ENCODE measurements at regions not wholly inside any gene's neighbourhood (a gene's known extent, or its start where the extent isn't known, plus 50 kb on each side); places are given as distances from the start of the nearest gene placed in this dataset.

DNA sequence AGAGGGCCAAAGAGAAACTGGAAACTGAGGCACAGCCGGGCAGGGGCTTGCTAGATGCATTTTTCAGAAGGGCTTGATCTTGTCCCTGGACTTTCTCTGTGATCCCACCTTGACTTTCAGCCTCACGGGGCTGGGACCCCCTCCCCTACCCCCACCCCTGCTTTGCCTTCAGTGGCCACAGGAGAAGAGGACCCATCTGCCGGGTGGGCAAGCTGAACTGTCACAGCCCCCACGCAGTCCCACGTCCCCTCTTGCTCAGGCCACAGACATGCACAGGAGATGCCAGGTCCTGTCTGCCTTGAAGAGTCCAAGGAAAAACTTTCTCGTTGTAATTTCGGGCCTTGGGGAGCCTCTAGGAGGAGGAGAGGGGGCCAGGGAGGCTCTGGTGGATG is 158.9 kb downstream of the KIF26A start:
- Histone ChIP-seq H3K27ac (ENCODE audit: low read depth in 1 of 2, low read length in 2 of 2) (no peak overlapping the region), H3K9me3 (ENCODE audit: control insufficient read depth, low read length) (no peaks in the 10 kb centered on the region), H3K27me3 (ENCODE audit: control insufficient read depth in 1 of 2, insufficient read depth in 2 of 2, low read length in 1 of 2) (no peaks in the 10 kb centered on the region), H3K4me1 (ENCODE audit: control insufficient read depth in 1 of 2, insufficient read depth in 2 of 2, low read length in 2 of 2) (no peaks in the 10 kb centered on the region), H3K4me3 (ENCODE audit: low read length in 2 of 2) (no peak overlapping the region), H3K36me3 (ENCODE audit: control insufficient read depth in 1 of 2, insufficient read depth in 2 of 2, low read length in 1 of 2) (no peaks in the 10 kb centered on the region)
- intact Hi-C loops (cut with DNase I): no loop called here
- DNase-seq: no peak
- 76 to 82% methylated on average over 7 of the region's 7 CpGs for WGBS, 2 donors
- no peak for ATAC-seq (ENCODE audit: low FRiP score)

- H3K27me3 ChIP-seq (ENCODE audit: control insufficient read depth in 1 of 2, insufficient read depth in 2 of 2, low read length in 1 of 2): no peaks in the 10 kb centered on the region
- 88 to 91% methylated on average over 11 of the region's 11 CpGs for WGBS, 2 donors
- H3K9me3 ChIP-seq (ENCODE audit: control insufficient read depth, low read length): no peaks in the 10 kb centered on the region
- H3K27ac ChIP-seq (ENCODE audit: low read depth in 1 of 2, low read length in 2 of 2): no peak overlapping the region
- H3K4me3 ChIP-seq (ENCODE audit: low read length in 2 of 2): no peak overlapping the region
- DNase-seq (peak; percentile 15 to 62), ATAC-seq (ENCODE audit: low FRiP score) (no peak)
- intact Hi-C loops (cut with DNase I): no loop called here
- H3K4me1 ChIP-seq (ENCODE audit: control insufficient read depth in 1 of 2, insufficient read depth in 2 of 2, low read length in 2 of 2): no peaks in the 10 kb centered on the region
- no peaks in the 10 kb centered on the region for H3K36me3 ChIP-seq (ENCODE audit: control insufficient read depth in 1 of 2, insufficient read depth in 2 of 2, low read length in 1 of 2)
Observed at GRCh38 chr14:104297721-104298401, 159.5 kb downstream of the KIF26A start.

- peak; percentile 14 to 36 for DNase-seq
- no peaks in the 10 kb centered on the region for H3K4me1 ChIP-seq (ENCODE audit: control insufficient read depth in 1 of 2, insufficient read depth in 2 of 2, low read length in 2 of 2)
- no peaks in the 10 kb centered on the region for H3K27me3 ChIP-seq (ENCODE audit: control insufficient read depth in 1 of 2, insufficient read depth in 2 of 2, low read length in 1 of 2)
- no peak for ATAC-seq (ENCODE audit: low FRiP score)
- intact Hi-C loops (cut with DNase I): no loop called here
- WGBS, 2 donors: 95 to 96% methylated on average over 3 of the region's 3 CpGs
- H3K27ac ChIP-seq (ENCODE audit: low read depth in 1 of 2, low read length in 2 of 2): no peak overlapping the region
- H3K4me3 ChIP-seq (ENCODE audit: low read length in 2 of 2): no peak overlapping the region
- H3K36me3 ChIP-seq (ENCODE audit: control insufficient read depth in 1 of 2, insufficient read depth in 2 of 2, low read length in 1 of 2): no peaks in the 10 kb centered on the region
- no peaks in the 10 kb centered on the region for H3K9me3 ChIP-seq (ENCODE audit: control insufficient read depth, low read length)
Observed at GRCh38 chr14:104298458-104298857, 160.1 kb downstream of the KIF26A start.

- Histone ChIP-seq H3K27me3 (ENCODE audit: control insufficient read depth in 1 of 2, insufficient read depth in 2 of 2, low read length in 1 of 2) (no peaks in the 10 kb centered on the region), H3K4me3 (ENCODE audit: low read length in 2 of 2) (no peak overlapping the region), H3K36me3 (ENCODE audit: control insufficient read depth in 1 of 2, insufficient read depth in 2 of 2, low read length in 1 of 2) (no peaks in the 10 kb centered on the region), H3K9me3 (ENCODE audit: control insufficient read depth, low read length) (no peaks in the 10 kb centered on the region), H3K27ac (ENCODE audit: low read depth in 1 of 2, low read length in 2 of 2) (no peak overlapping the region), H3K4me1 (ENCODE audit: control insufficient read depth in 1 of 2, insufficient read depth in 2 of 2, low read length in 2 of 2) (no peaks in the 10 kb centered on the region)
- intact Hi-C loops (cut with DNase I): no loop called here
- DNase-seq (peak; percentile 38 to 70), ATAC-seq (ENCODE audit: low FRiP score) (no peak)
- 72 to 78% methylated on average over 28 of the region's 28 CpGs for WGBS, 2 donors
Observed at GRCh38 chr14:104299993-104300761, 161.8 kb downstream of the KIF26A start.

DNA sequence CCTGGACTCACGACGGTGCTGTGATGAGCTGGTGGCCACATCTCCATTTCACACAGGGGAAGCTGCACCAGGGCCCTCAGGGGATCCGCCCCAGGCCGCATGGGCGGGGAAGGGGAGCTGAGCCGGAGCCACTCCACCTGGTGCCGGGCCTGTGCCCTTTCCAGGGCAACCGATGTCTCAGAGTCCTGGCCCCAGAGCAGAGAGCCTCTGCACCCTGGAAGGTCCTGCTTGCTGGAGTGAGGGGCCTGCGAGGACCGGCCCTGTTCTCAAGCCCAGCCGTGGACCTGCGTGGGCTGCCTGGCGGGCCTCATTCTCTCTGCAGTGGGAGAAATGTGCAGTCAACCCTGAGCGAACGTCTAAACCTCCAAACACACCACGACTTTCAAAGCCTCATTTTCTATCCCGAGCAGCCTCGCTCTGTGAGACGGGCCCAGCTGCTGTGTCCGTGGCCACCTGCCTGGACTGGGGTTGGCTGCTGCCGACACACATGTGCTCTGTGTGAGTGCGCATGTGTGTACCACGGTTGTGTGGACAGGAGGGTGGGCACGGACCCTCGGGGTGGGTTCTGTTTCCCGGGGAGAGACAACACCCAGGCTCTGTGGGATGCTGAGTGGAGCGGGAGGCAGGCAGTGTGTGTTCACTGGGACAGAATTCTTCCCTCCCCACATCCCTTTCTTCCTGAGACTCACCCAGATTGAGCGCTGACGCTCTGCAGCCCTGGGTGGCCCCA is 163.5 kb downstream of the KIF26A start:
- no peaks in the 10 kb centered on the region for H3K4me1 ChIP-seq (ENCODE audit: control insufficient read depth in 1 of 2, insufficient read depth in 2 of 2, low read length in 2 of 2)
- ATAC-seq (ENCODE audit: low FRiP score) (no peak), DNase-seq (peak; percentile 20 to 57)
- no peaks in the 10 kb centered on the region for H3K27me3 ChIP-seq (ENCODE audit: control insufficient read depth in 1 of 2, insufficient read depth in 2 of 2, low read length in 1 of 2)
- no peak overlapping the region for H3K4me3 ChIP-seq (ENCODE audit: low read length in 2 of 2)
- H3K9me3 ChIP-seq (ENCODE audit: control insufficient read depth, low read length): no peaks in the 10 kb centered on the region
- 84 to 86% methylated on average over 28 to 29 of the region's 29 CpGs for WGBS, 2 donors
- H3K27ac ChIP-seq (ENCODE audit: low read depth in 1 of 2, low read length in 2 of 2): no peak overlapping the region
- intact Hi-C loops (cut with DNase I): no loop called here
- no peaks in the 10 kb centered on the region for H3K36me3 ChIP-seq (ENCODE audit: control insufficient read depth in 1 of 2, insufficient read depth in 2 of 2, low read length in 1 of 2)

GRCh38 chr14:104302794-104303405 is 164.5 kb downstream of the KIF26A start:
- ATAC-seq (ENCODE audit: low FRiP score): no peak
- intact Hi-C loops (cut with DNase I): no loop called here
- Histone ChIP-seq H3K4me3 (ENCODE audit: low read length in 2 of 2) (no peak overlapping the region), H3K27ac (ENCODE audit: low read depth in 1 of 2, low read length in 2 of 2) (no peak overlapping the region), H3K36me3 (ENCODE audit: control insufficient read depth in 1 of 2, insufficient read depth in 2 of 2, low read length in 1 of 2) (no peaks in the 10 kb centered on the region), H3K4me1 (ENCODE audit: control insufficient read depth in 1 of 2, insufficient read depth in 2 of 2, low read length in 2 of 2) (no peaks in the 10 kb centered on the region), H3K9me3 (ENCODE audit: control insufficient read depth, low read length) (no peaks in the 10 kb centered on the region), H3K27me3 (ENCODE audit: control insufficient read depth in 1 of 2, insufficient read depth in 2 of 2, low read length in 1 of 2) (no peaks in the 10 kb centered on the region)
- 70 to 72% methylated on average over 16 of the region's 16 CpGs for WGBS, 2 donors
- peak; percentile 11 to 67 for DNase-seq

DNA sequence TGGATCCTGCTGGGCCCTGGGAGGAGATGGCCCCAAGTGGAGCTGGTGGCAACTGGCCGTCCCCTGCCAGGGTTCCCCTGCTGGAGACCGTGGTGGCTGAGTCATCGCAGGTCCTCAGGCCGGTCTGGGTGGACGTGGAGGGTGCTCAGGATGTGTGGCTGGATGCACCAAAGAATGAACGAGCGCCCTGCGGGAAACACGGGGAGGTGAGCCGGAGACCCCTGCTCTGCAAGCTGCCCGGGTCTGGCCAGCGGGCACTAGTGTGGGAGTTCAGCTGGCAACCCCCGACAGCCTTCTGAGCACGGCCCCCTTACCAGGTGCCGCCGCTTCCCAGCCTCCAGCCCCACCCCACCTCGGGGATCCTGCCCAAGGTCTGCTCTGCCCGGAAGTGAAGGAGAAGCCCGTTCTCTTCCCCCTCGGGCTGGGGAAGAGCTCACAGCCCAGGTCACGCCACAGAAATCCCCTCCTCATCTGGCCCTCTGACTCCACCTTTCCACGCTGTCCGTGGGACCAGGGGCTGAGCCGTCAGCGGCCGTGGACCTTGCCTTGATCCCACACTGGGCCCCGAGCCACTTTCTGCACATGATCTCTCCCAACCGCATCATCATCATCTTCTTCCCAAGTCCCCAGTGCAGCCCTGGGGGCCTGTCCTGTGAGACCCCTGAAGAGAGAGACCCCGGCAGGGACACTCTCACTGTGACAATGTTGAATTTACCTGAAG is 165.5 kb downstream of the KIF26A start:
- intact Hi-C loops (cut with DNase I): no loop called here
- Histone ChIP-seq H3K4me3 (ENCODE audit: low read length in 2 of 2) (no peak overlapping the region), H3K36me3 (ENCODE audit: control insufficient read depth in 1 of 2, insufficient read depth in 2 of 2, low read length in 1 of 2) (no peaks in the 10 kb centered on the region), H3K9me3 (ENCODE audit: control insufficient read depth, low read length) (no peaks in the 10 kb centered on the region), H3K27ac (ENCODE audit: low read depth in 1 of 2, low read length in 2 of 2) (no peak overlapping the region), H3K27me3 (ENCODE audit: control insufficient read depth in 1 of 2, insufficient read depth in 2 of 2, low read length in 1 of 2) (no peaks in the 10 kb centered on the region), H3K4me1 (ENCODE audit: control insufficient read depth in 1 of 2, insufficient read depth in 2 of 2, low read length in 2 of 2) (no peaks in the 10 kb centered on the region)
- peak; percentile 38 to 67 for DNase-seq
- no peak for ATAC-seq (ENCODE audit: low FRiP score)
- WGBS, 2 donors: 86% methylated on average over 29 of the region's 29 CpGs
